ENCODE measurements at regions not wholly inside any gene's neighbourhood (a gene's known extent, or its start where the extent isn't known, plus 50 kb on each side); places are given as distances from the start of the nearest gene placed in this dataset.
"Not testable (repeated sequence)": the region's sequence is repeated elsewhere in the genome, so short reads cannot be mapped to it uniquely, and the experiment has no call there.

GRCh38 chr6:121559611-121560269 is 124.3 kb downstream of the GJA1 start:
- H3K4me1 ChIP-seq, result no peaks in the 10 kb centered on the region
- no peaks in the 10 kb centered on the region for H3K27me3 ChIP-seq (ENCODE audit: low read depth)
- no peaks in the 10 kb centered on the region for H3K36me3 ChIP-seq
- intact Hi-C loops (cut with DNase I), result no loop called here
- DNase-seq, result no peak
- H3K27ac ChIP-seq, result no peak overlapping the region
- no peak for ATAC-seq
- no peak overlapping the region for H3K4me3 ChIP-seq
- TF ChIP-seq CTCF (IDR thresholded peaks at IDR 0.05), result no peak
- peaks cover 9% of the 10 kb centered on the region for H3K9me3 ChIP-seq

- ATAC-seq (no peak), DNase-seq (no peak)
- Histone ChIP-seq H3K4me1 (no peaks in the 10 kb centered on the region), H3K36me3 (no peaks in the 10 kb centered on the region), H3K27me3 (ENCODE audit: low read depth) (no peaks in the 10 kb centered on the region), H3K9me3 (peaks cover 15% of the 10 kb centered on the region), H3K4me3 (no peak overlapping the region), H3K27ac (no peak overlapping the region)
- intact Hi-C loops (cut with DNase I), result no loop called here
- no peak for TF ChIP-seq CTCF (IDR thresholded peaks at IDR 0.05)
Measured at GRCh38 chr6:121560476-121560875, 125.0 kb downstream of the GJA1 start.

- no peaks in the 10 kb centered on the region for H3K27me3 ChIP-seq (ENCODE audit: low read depth)
- ATAC-seq, result no peak
- no peaks in the 10 kb centered on the region for H3K36me3 ChIP-seq
- no peaks in the 10 kb centered on the region for H3K4me1 ChIP-seq
- H3K27ac ChIP-seq, result no peak overlapping the region
- H3K4me3 ChIP-seq, result no peak overlapping the region
- intact Hi-C loops (cut with DNase I), result no loop called here
- DNase-seq, result no peak
- H3K9me3 ChIP-seq, result peaks cover 17% of the 10 kb centered on the region
- TF ChIP-seq CTCF (IDR thresholded peaks at IDR 0.05), result no peak
Measured at GRCh38 chr6:121563286-121563685, 127.8 kb downstream of the GJA1 start.

GRCh38 chr6:121564529-121564928 is 129.1 kb downstream of the GJA1 start:
- DNase-seq, result not testable (repeated sequence)

GRCh38 chr6:121571455-121571854 is 136.0 kb downstream of the GJA1 start:
- H3K27me3 ChIP-seq (ENCODE audit: low read depth), result no peaks in the 10 kb centered on the region
- H3K9me3 ChIP-seq, result no peaks in the 10 kb centered on the region
- no peaks in the 10 kb centered on the region for H3K36me3 ChIP-seq
- no peak for DNase-seq
- H3K4me1 ChIP-seq, result peaks cover 7% of the 10 kb centered on the region
- intact Hi-C loops (cut with DNase I), result no loop called here
- no peak for ATAC-seq
- TF ChIP-seq CTCF (IDR thresholded peaks at IDR 0.05), result no peak
- H3K4me3 ChIP-seq, result no peak overlapping the region
- H3K27ac ChIP-seq, result no peak overlapping the region

More at GRCh38 chr6:121564529-121564928, 129.1 kb downstream of the GJA1 start:
- H3K27me3 ChIP-seq (ENCODE audit: low read depth); ATAC-seq; intact Hi-C loops (cut with DNase I); H3K4me1 ChIP-seq; H3K36me3 ChIP-seq; H3K4me3 ChIP-seq; H3K27ac ChIP-seq: not testable (repeated sequence)
- H3K9me3 ChIP-seq, result peaks cover 17% of the 10 kb centered on the region

GRCh38 chr6:121573481-121573880 is 138.0 kb downstream of the GJA1 start:
- TF ChIP-seq CTCF (IDR thresholded peaks at IDR 0.05), result no peak
- intact Hi-C loops (cut with DNase I), result no loop called here
- Histone ChIP-seq H3K27me3 (ENCODE audit: low read depth) (no peaks in the 10 kb centered on the region), H3K4me1 (peaks cover 7% of the 10 kb centered on the region), H3K9me3 (no peaks in the 10 kb centered on the region), H3K4me3 (no peak overlapping the region), H3K36me3 (no peaks in the 10 kb centered on the region), H3K27ac (no peak overlapping the region)
- ATAC-seq (no peak), DNase-seq (no peak)

All from lower lobe of right lung (tissue), 2 donors.